ENCODE measurements at regions not wholly inside any gene's neighbourhood (a gene's known extent, or its start where the extent isn't known, plus 50 kb on each side); places are given as distances from the start of the nearest gene placed in this dataset.
"Not testable (repeated sequence)": the region's sequence is repeated elsewhere in the genome, so short reads cannot be mapped to it uniquely, and the experiment has no call there.

GRCh38 chr4:101414496-101414895 lies 67.2 kb upstream of the PPP3CA start:
- Mint-ChIP-seq H3K27ac (ENCODE audit: unreplicated experiment) (no peak overlapping the region), H3K36me3 (ENCODE audit: low read depth) (no peaks in the 10 kb centered on the region), H3K4me3 (no peak overlapping the region), H3K9me3 (peaks cover 3% of the 10 kb centered on the region), H3K27me3 (ENCODE audit: low read depth) (no peaks in the 10 kb centered on the region), H3K4me1 (peaks cover 8% of the 10 kb centered on the region)
- no peak for TF ChIP-seq CTCF (conservative IDR thresholded peaks at IDR 0.05)
- DNase-seq (ENCODE audit: low read depth, low spot score): no peak

GRCh38 chr4:101411926-101412325 lies 64.6 kb upstream of the PPP3CA start:
- no peak for DNase-seq (ENCODE audit: low read depth, low spot score)
- Mint-ChIP-seq H3K27ac (ENCODE audit: unreplicated experiment) (no peak overlapping the region), H3K27me3 (ENCODE audit: low read depth) (no peaks in the 10 kb centered on the region), H3K9me3 (peaks cover 3% of the 10 kb centered on the region), H3K36me3 (ENCODE audit: low read depth) (no peaks in the 10 kb centered on the region), H3K4me1 (no peaks in the 10 kb centered on the region), H3K4me3 (no peak overlapping the region)
- no peak for TF ChIP-seq CTCF (conservative IDR thresholded peaks at IDR 0.05)

GRCh38 chr4:101411281-101411910 lies 64.1 kb upstream of the PPP3CA start:
- H3K9me3 Mint-ChIP-seq; H3K4me3 Mint-ChIP-seq; DNase-seq (ENCODE audit: low read depth, low spot score); H3K36me3 Mint-ChIP-seq (ENCODE audit: low read depth); H3K27me3 Mint-ChIP-seq (ENCODE audit: low read depth); H3K27ac Mint-ChIP-seq (ENCODE audit: unreplicated experiment); H3K4me1 Mint-ChIP-seq: not testable (repeated sequence)

- Mint-ChIP-seq H3K4me3 (no peak overlapping the region), H3K9me3 (no peaks in the 10 kb centered on the region), H3K36me3 (ENCODE audit: low read depth) (no peaks in the 10 kb centered on the region), H3K4me1 (no peaks in the 10 kb centered on the region), H3K27ac (ENCODE audit: unreplicated experiment) (no peak overlapping the region), H3K27me3 (ENCODE audit: low read depth) (no peaks in the 10 kb centered on the region)
- TF ChIP-seq CTCF (conservative IDR thresholded peaks at IDR 0.05): no peak
- no peak for DNase-seq (ENCODE audit: low read depth, low spot score)
Measured at GRCh38 chr4:101400096-101400495, 52.8 kb upstream of the PPP3CA start.

GRCh38 chr4:101398807-101399206 lies 51.5 kb upstream of the PPP3CA start:
- TF ChIP-seq CTCF (conservative IDR thresholded peaks at IDR 0.05): no peak
- Mint-ChIP-seq H3K4me1 (no peaks in the 10 kb centered on the region), H3K9me3 (no peaks in the 10 kb centered on the region), H3K36me3 (ENCODE audit: low read depth) (no peaks in the 10 kb centered on the region), H3K27ac (ENCODE audit: unreplicated experiment) (no peak overlapping the region), H3K27me3 (ENCODE audit: low read depth) (no peaks in the 10 kb centered on the region), H3K4me3 (no peak overlapping the region)
- no peak for DNase-seq (ENCODE audit: low read depth, low spot score)

Measured in neural crest cell (in vitro differentiated cells).